Inflammatory macrophage treated with lipopolysaccharide for 1 hour (primary cell): ENCODE measurements at regions not wholly inside any gene's neighbourhood (a gene's known extent, or its start where the extent isn't known, plus 50 kb on each side); places are given as distances from the start of the nearest gene placed in this dataset.
"Not testable (repeated sequence)": the region's sequence is repeated elsewhere in the genome, so short reads cannot be mapped to it uniquely, and the experiment has no call there.

Experiments
- DNase-seq, 2 donors: peaks; one replicate each; pipeline ENCODE4 v3.0.0-alpha.2; 2020 to 2022

GRCh38 chr10:32140403-32140802 lies 84.2 kb upstream of the KIF5B start:
- no peak for DNase-seq

- peak; percentile 86 to 89 for DNase-seq
Measured at GRCh38 chr10:32139223-32140073, 83.2 kb upstream of the KIF5B start.

- not testable (repeated sequence) for DNase-seq
Measured at GRCh38 chr10:32136927-32137326, 80.7 kb upstream of the KIF5B start.

- DNase-seq, result not testable (repeated sequence)
Measured at GRCh38 chr10:32135796-32136195, 79.6 kb upstream of the KIF5B start.

GRCh38 chr10:32132357-32132946 lies 76.2 kb upstream of the KIF5B start:
- no peak for DNase-seq

- no peak for DNase-seq
Measured at GRCh38 chr10:32131388-32131787, 75.2 kb upstream of the KIF5B start.

GRCh38 chr10:32130788-32131187 lies 74.6 kb upstream of the KIF5B start:
- no peak for DNase-seq

GRCh38 chr10:32125023-32125422 lies 68.8 kb upstream of the KIF5B start:
- no peak for DNase-seq

GRCh38 chr10:32123021-32123420 lies 66.8 kb upstream of the KIF5B start:
- DNase-seq, result no peak

GRCh38 chr10:32121648-32122047 lies 65.4 kb upstream of the KIF5B start:
- DNase-seq, result no peak

- DNase-seq, result no peak
Measured at GRCh38 chr10:32120147-32120546, 63.9 kb upstream of the KIF5B start.

GRCh38 chr10:32114508-32114907 lies 58.3 kb upstream of the KIF5B start:
- no peak for DNase-seq

GRCh38 chr10:32112055-32112454 lies 55.8 kb upstream of the KIF5B start:
- no peak for DNase-seq

- DNase-seq, result no peak
Measured at GRCh38 chr10:32111585-32111984, 55.4 kb upstream of the KIF5B start.

GRCh38 chr10:32110790-32111189 lies 54.6 kb upstream of the KIF5B start:
- no peak for DNase-seq

- DNase-seq, result no peak
Measured at GRCh38 chr10:32109603-32110002, 53.4 kb upstream of the KIF5B start.
